ENCODE measurements at regions not wholly inside any gene's neighbourhood (a gene's known extent, or its start where the extent isn't known, plus 50 kb on each side); places are given as distances from the start of the nearest gene placed in this dataset.

GRCh38 chr10:21308946-21309345 lies 216.5 kb downstream of the SKIDA1 start:
- TF ChIP-seq CTCF (IDR thresholded peaks at IDR 0.05) (no peak), POLR2A (IDR thresholded peaks at IDR 0.05) (no peak)
